BLaER1 (cell line): ENCODE measurements at regions not wholly inside any gene's neighbourhood (a gene's known extent, or its start where the extent isn't known, plus 50 kb on each side); places are given as distances from the start of the nearest gene placed in this dataset.
"Not testable (repeated sequence)": the region's sequence is repeated elsewhere in the genome, so short reads cannot be mapped to it uniquely, and the experiment has no call there.

ENCODE experiments used
- H3K27ac ChIP-seq: shearing (Covaris generic); formaldehyde crosslinking; 2 replicates; pipeline ENCODE4 v1.8.1; 2022
- H3K27me3 ChIP-seq: shearing (Covaris generic); formaldehyde crosslinking; 2 replicates; pipeline ENCODE4 v1.8.1; 2022
- H3K36me3 ChIP-seq: shearing (Covaris generic); formaldehyde crosslinking; 2 replicates; pipeline ENCODE4 v1.8.1; 2022
- H3K4me1 ChIP-seq: shearing (Covaris generic); formaldehyde crosslinking; 2 replicates; pipeline ENCODE4 v1.8.1; 2022
- H3K4me2 ChIP-seq: shearing (Covaris generic); formaldehyde crosslinking; 2 replicates; pipeline ENCODE4 v1.8.1; 2022
- H3K4me3 ChIP-seq: shearing (Covaris generic); formaldehyde crosslinking; 2 replicates; pipeline ENCODE4 v1.8.1; 2022
- H3K9ac ChIP-seq: shearing (Covaris generic); formaldehyde crosslinking; 2 replicates; pipeline ENCODE4 v1.8.1; 2022
- H3K9me3 ChIP-seq: shearing (Covaris generic); formaldehyde crosslinking; 2 replicates; pipeline ENCODE4 v1.8.1; 2022
- H4K20me1 ChIP-seq: shearing (Covaris generic); formaldehyde crosslinking; 2 replicates; pipeline ENCODE4 v1.8.1; 2022
- Cebpa-rat ChIP-seq: shearing (Covaris generic); IDR thresholded peaks from 2 replicates; pipeline ENCODE4 v1.8.1; 2022

DNA sequence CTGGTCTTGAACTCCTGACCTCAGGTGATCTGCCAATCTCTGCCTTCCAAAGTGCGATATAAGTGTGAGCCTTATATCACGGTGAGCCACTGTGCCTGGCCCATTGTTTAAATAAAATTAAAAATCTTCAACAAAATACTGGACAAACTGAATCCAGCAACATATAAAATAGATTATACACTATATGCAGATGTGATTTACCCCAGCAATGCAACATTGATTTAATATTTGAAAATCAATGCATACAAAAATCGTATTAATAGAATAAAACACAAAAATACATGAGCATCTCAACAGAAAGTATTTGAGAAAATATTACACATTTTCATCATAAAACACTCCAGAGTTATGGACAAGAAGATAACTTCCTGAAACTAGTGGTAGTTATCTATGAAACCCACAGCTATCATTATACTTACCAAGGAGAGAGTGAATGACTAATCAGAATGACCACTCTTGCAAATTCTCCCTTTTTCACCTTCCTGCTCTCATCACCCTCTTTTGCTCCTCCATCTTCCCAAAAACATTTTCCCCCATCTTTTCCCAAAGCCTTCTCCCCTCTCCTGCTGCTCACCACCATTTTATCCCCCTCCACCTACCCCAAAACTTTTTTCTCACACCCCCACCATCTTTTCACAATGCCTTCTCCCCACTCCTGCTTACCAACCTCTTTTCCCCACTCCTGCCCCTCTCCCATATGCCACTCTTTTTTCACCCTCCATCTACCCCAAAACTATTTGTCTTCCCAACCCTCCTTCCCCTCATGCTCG, 122.1 kb upstream of the VPREB1 start:
- H3K27ac ChIP-seq: no peak overlapping the region
- no peaks in the 10 kb centered on the region for H3K36me3 ChIP-seq
- peaks cover 21% of the 10 kb centered on the region for H3K27me3 ChIP-seq
- 0 out of 2 replicates have a peak, but pooled peaks cover 4% of the 10 kb centered on the region for H3K9me3 ChIP-seq
- H3K4me1 ChIP-seq: peaks cover 6% of the 10 kb centered on the region; the same call in 1 of the 2 replicates
- no peaks in the 10 kb centered on the region for H4K20me1 ChIP-seq
- H3K4me2 ChIP-seq: no peak overlapping the region
- no peak for TF ChIP-seq Cebpa-rat
- H3K4me3 ChIP-seq: no peak overlapping the region
- H3K9ac ChIP-seq: no peak overlapping the region

DNA sequence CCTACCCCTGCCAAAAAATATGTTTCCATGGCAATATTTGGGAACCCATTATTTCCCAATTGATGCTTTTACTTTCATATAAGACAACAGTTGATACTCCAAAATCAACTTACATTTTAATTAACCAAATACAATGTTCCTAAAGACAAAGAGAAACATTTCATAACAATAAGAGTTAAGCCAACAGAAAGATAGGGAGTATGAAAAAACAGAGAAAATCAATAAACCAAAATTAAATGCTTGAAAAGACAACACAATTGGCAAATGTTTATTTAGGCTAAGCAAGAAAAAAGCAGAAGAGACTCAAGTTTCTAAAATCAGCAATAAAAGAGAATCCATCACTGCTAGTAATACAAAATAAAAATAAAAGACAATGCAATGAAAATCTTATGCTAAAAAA, 123.1 kb upstream of the VPREB1 start:
- Histone ChIP-seq H3K36me3 (no peaks in the 10 kb centered on the region), H4K20me1 (no peaks in the 10 kb centered on the region), H3K9me3 (0 out of 2 replicates have a peak, but pooled peaks cover 4% of the 10 kb centered on the region), H3K4me3 (no peak overlapping the region), H3K4me2 (no peak overlapping the region), H3K27me3 (peaks cover 29% of the 10 kb centered on the region), H3K4me1 (peaks cover 6% of the 10 kb centered on the region; the same call in 1 of the 2 replicates), H3K27ac (no peak overlapping the region), H3K9ac (no peak overlapping the region)
- TF ChIP-seq Cebpa-rat: no peak

DNA sequence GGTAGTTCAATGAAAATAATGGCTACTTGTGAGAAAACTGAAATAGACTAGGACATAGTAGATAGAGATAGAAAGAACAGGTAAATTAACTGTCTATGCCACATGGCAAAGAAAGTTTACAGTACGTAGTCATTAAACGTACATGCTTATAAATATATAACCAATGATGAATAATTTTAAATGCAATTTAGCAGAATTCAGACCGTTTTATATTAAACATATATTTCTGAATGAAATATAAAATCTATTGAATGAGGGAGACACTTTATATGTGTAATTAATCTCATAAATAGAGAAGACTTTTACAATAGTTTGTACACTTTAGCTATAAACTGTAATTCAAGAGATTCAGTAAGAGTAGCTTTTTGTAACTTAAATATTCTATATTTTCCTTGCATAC, 124.4 kb upstream of the VPREB1 start:
- Histone ChIP-seq H3K9me3 (0 out of 2 replicates have a peak, but pooled peaks cover 4% of the 10 kb centered on the region), H3K4me1 (peaks cover 6% of the 10 kb centered on the region; the same call in 1 of the 2 replicates), H3K4me3 (no peak overlapping the region), H3K27me3 (peaks cover 31% of the 10 kb centered on the region), H3K4me2 (no peak overlapping the region), H3K27ac (no peak overlapping the region), H3K36me3 (no peaks in the 10 kb centered on the region), H4K20me1 (no peaks in the 10 kb centered on the region), H3K9ac (no peak overlapping the region)
- no peak for TF ChIP-seq Cebpa-rat

DNA sequence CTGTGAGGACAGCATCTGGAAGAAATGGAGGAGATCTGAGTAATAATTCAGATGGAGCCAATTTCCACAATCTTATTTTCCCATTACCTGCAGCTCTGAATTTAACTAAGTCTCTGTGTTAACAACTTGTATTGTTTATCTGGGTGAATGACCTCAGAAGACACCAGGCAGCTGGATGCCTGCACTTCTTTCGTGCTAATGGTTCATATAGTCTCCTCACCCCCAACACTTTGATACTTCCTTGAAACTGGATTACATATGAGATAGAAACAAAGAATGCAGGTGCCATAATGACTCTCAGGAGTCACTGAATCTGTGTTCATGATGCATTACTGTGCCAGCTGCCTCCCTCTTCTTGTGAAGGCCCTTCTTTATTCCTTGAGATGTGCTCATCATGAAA, 125.6 kb upstream of the VPREB1 start:
- Histone ChIP-seq H3K27me3 (peaks cover 31% of the 10 kb centered on the region), H3K4me3 (no peak overlapping the region), H3K9ac (no peak overlapping the region), H3K4me1 (peaks cover 6% of the 10 kb centered on the region; the same call in 1 of the 2 replicates), H4K20me1 (no peaks in the 10 kb centered on the region), H3K27ac (no peak overlapping the region), H3K9me3 (0 out of 2 replicates have a peak, but pooled peaks cover 4% of the 10 kb centered on the region), H3K4me2 (no peak overlapping the region), H3K36me3 (no peaks in the 10 kb centered on the region)
- TF ChIP-seq Cebpa-rat: no peak

DNA sequence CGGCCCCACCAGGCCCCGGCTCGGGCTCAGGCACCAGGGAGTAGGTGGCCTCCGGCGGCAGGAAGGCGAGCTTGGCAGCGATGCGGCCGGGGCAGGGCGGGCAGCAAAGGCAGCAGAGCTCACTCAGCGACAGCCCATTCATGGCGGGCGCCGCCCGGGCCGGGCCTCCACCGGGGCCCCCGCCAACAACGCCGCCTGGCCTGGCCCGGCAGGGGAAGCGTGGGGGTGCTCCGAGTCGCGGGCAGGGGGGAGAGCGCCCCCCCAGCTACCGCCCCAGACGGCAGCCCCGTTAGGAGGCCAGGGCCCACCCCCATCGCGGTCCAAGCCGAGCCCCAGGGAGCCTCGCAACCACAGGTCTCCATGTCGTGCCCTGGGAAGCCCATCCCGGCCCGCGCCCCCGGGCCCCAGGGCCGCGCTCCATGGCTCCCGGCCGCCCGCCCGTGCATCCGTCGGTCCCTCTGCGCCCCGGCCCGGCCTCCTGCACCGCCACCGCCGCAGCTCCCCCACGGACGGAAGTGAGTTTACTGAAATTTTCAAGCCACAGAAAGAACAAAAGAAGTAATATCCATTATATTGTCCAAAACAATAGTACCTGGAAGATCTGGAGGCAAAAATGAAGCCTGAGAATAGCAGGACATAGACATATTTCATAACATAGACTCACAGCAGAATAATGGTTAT, 126.6 kb upstream of the VPREB1 start:
- H3K36me3 ChIP-seq, H3K9me3 ChIP-seq, H3K9ac ChIP-seq, H3K27ac ChIP-seq, H4K20me1 ChIP-seq, H3K4me1 ChIP-seq: not testable (repeated sequence)
- peaks cover 31% of the 10 kb centered on the region for H3K27me3 ChIP-seq
- H3K4me2 ChIP-seq: peak overlapping the region; percentile 57
- peak overlapping the region; percentile 36; the same call in 1 of the 2 replicates for H3K4me3 ChIP-seq

DNA sequence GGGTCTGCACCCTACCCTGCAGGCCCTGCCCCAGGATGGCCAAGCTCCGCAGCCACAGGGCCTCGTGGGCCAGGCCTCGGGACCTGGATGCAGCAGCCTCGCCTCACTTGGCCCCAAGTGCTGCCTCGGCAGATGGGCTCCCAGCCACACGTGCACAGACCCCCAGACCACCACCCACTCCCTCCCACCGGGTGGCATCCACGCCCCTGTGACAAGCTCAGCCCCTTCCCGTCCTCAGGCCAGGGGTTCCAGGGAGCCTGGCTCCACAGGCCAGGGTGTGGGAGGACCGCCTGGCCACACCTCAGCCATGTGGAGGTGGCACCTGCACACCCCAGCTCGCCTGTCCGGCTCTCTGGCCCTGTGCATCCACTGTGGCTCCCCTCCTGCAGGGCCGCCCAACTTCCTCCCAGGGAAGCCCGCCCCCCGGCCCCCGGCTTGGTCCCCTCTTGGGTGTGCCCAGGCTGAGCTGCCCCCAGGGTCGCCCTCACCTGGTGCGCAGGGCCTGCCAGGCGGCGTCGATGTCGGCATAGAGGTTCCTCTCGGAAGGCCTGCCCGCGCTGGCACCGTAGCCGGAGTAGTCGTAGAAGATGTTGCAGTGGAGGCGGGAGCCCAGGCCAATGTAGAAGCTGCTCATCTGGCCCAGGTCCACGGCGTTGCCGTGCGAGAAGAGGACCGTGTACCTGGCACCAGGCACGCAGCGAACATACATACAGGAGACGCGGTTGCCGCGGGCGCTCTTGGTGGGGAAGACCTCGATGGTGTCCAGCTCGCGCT, 127.4 kb upstream of the VPREB1 start:
- not testable (repeated sequence) for H3K4me3 ChIP-seq, H3K4me2 ChIP-seq, H3K9me3 ChIP-seq, H3K27ac ChIP-seq, H3K9ac ChIP-seq, H4K20me1 ChIP-seq, H3K36me3 ChIP-seq
- Histone ChIP-seq H3K4me1 (peaks cover 16% of the 10 kb centered on the region), H3K27me3 (peaks cover 31% of the 10 kb centered on the region)

DNA sequence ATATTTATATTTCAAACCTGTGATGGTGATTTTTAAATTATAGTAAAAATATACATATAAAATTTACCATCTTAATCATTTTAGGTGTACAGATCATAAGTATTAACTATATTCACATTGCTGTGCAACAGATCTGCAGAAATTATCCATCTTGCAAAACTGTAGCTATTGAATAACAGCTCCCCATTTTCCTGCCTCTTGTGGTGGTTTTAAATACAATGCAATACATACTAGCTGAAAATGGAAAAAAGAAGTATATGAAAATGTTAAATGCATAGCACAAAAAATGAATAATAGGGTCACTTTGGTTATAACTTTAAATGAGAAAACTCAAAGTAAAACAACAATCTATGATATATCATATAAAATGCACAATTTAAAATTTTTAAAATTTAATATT, 130.9 kb upstream of the VPREB1 start:
- H4K20me1 ChIP-seq: no peaks in the 10 kb centered on the region
- H3K4me1 ChIP-seq: peaks cover 46% of the 10 kb centered on the region
- TF ChIP-seq Cebpa-rat: no peak
- H3K27me3 ChIP-seq: peaks cover 21% of the 10 kb centered on the region
- no peak overlapping the region for H3K9ac ChIP-seq
- no peaks in the 10 kb centered on the region for H3K9me3 ChIP-seq
- H3K4me2 ChIP-seq: no peak overlapping the region
- H3K36me3 ChIP-seq: no peaks in the 10 kb centered on the region
- no peak overlapping the region for H3K4me3 ChIP-seq
- no peak overlapping the region for H3K27ac ChIP-seq

DNA sequence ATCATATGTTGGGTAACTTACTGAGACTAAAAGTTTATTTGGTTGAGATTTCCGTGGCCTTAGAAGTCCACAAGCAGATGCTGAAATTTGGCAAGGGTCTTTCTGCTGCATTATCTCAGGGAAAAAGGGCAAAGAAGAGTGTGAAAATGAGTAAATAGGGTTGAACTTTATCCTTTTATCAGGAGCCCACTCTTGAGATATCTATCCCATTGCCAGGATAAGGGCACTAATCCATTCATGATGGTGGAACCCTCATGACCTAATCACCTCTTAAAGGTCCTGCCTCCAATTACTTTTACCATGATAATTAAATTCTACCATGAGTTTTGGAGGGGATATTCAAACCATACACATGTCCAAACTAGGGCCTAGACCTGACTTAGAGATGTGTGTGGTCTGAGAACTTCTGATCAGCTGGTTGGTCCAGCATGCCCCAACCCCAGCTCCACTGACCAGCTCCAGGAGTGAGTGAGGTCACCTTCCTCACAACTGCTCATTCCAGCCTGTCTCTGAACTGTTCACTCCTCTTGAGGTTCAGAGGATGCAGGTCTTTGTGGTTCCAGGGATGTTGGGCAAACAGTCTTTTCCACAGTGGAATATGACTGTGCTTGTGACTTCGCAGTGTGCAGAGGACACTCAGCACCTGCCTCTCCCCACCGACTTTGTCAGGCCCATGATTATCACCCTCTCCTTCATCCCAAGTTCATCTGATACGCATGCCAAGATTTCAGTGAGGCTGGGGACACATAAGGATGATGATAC, 130.1 kb upstream of the TOP3B start:
- H3K9me3 ChIP-seq: no peaks in the 10 kb centered on the region

DNA sequence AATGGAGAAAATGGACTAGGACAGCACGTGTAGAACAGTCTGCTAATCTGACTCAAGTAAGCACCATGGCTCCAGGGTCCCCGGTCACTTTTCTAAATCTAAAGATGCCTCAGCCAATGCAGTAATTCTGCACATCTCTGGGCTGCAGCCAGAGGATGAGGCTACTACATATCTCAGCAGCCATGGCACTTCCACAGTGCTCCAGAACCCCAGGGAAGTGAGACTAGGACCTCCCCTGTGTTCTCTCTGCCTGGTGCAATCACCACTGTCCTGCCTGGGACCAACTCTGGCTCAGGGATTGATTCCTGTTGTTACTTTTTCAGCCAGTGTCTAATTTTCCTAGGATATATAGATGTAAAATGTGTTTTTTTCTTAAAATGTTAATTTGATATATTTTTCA, 129.4 kb upstream of the TOP3B start:
- TF ChIP-seq Cebpa-rat: no peak
- no peaks in the 10 kb centered on the region for H4K20me1 ChIP-seq
- H3K4me3 ChIP-seq: no peak overlapping the region
- H3K9ac ChIP-seq: no peak overlapping the region
- peak overlapping the region; percentile 79 for H3K4me2 ChIP-seq
- H3K9me3 ChIP-seq: no peaks in the 10 kb centered on the region
- H3K27ac ChIP-seq: 0 out of 2 replicates have a peak overlapping the region, but pooled peaks have one; percentile 31
- no peaks in the 10 kb centered on the region for H3K36me3 ChIP-seq
- peaks cover 44% of the 10 kb centered on the region for H3K4me1 ChIP-seq
- H3K27me3 ChIP-seq: peaks cover 4% of the 10 kb centered on the region; the same call in 1 of the 2 replicates

More for the DNA sequence above, 130.1 kb upstream of the TOP3B start:
- Histone ChIP-seq H3K4me3 (no peak overlapping the region), H3K4me1 (peaks cover 39% of the 10 kb centered on the region), H3K4me2 (peak overlapping the region; percentile 79; the same call in 1 of the 2 replicates), H3K36me3 (no peaks in the 10 kb centered on the region), H4K20me1 (no peaks in the 10 kb centered on the region), H3K27ac (no peak overlapping the region), H3K9ac (no peak overlapping the region), H3K27me3 (peaks cover 12% of the 10 kb centered on the region)
- no peak for TF ChIP-seq Cebpa-rat
